ENCODE measurements at regions not wholly inside any gene's neighbourhood (a gene's known extent, or its start where the extent isn't known, plus 50 kb on each side); places are given as distances from the start of the nearest gene placed in this dataset.

DNA sequence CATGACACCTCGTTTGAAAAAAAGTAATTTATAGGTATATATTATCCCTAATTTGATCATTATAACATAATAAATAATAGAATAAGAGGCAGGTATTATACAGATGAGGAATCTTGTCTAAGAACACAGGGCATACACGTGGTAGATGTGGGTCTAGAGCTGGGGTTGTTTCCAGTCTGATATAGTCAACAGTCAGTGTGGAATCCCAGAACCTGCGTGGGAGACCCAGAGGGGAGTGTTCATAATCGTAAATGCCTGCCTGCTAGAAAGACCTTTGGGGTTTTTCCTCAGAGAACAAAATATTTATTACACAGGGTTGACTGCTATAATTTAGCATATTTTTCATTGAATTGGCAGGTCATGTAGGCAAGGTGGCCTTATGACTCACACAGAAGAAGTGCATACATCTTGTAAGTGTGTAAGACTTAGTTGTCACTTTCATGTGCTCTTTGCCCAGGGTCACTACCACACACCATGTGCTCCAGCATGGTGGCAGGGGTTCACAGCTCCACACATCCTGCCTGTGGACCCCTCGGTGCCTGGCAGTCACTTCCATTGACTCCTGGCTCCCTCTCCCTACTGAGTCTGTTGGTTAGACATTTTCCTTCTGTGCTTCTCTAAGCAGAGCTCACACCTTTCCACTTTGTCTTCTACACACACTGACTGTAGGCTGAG, 94.9 kb upstream of the IKZF1 start:
- DNase-seq (ENCODE audit: low read depth in 2 of 2), result no peak

GRCh38 chr7:50208378-50208982, 96.0 kb upstream of the IKZF1 start:
- no peak for DNase-seq (ENCODE audit: low read depth in 2 of 2)

DNA sequence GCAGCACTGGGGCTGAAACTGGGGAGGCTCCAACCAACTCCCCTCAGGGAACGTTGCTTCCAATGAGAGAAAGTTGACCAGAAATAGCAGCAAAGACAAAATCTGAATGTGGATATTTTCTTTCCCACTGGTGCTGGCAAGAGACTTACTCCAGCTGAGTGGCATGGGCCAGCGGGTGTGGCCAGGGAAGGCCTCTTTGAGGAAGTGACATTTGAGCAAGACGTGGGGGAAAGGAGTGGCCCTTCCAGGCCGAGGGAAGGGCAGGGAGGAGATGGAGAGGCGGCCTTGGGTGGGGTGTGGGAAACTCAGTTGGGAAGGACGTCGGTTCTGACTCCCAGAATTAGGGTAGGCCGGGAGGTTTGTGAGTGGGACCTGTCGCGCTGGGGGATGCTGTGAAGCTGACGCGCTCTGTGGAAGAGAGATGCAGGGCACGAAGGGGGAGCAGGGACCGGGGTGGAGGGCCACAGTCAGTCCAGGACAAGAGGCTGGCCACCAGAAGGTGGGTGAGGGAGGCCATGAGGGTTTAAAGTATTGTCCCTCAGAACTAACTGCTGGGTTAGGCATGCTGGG, 96.7 kb upstream of the IKZF1 start:
- no peak for DNase-seq (ENCODE audit: low read depth in 2 of 2)

GRCh38 chr7:50207251-50207564, 97.3 kb upstream of the IKZF1 start:
- DNase-seq (ENCODE audit: low read depth in 2 of 2), result no peak

DNA sequence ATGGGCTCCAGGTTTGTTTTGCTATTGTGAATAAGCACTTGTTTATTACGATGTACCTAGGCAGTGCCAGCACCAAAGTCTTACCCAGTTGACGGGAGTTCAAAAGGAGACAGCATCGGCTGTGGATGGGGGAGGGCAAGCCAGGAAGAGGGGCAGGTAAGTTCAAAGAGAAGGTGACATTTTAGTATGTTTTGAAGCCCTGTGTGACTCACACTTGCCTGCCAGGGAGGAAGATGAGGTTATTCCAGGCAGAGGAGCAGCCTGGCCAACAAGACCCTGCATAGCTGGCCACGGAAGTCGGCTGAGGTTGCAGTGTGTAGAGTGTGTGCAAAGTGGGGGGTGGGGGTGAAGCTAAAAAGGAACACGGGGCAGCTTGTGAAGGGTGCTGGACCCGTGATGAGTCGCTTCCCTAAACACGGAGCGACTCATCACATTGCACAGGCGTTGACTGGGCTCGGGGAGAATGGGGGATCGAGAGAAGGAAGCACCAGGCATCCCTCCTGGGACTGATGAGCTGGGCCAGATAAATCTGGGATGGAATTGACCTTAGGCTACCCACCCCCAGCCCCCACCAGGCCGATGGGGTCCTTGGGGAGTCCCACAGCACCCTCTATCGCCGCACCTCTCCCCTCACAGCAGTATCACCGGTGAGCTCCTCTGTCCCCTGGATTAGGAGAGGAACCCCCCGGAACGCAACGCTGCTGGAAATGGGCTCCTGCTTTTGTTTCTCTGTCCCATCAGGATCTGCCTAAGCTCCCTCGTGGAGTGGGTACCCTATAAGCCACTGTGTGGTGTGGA, 97.9 kb upstream of the IKZF1 start:
- peak; percentile 44 to 56 for DNase-seq (ENCODE audit: low read depth in 2 of 2)

- DNase-seq (ENCODE audit: low read depth in 2 of 2), result no peak
These were observed 99.5 kb upstream of the IKZF1 start for GRCh38 chr7:50205011-50205410.

GRCh38 chr7:50204581-50204980, 99.9 kb upstream of the IKZF1 start:
- no peak for DNase-seq (ENCODE audit: low read depth in 2 of 2)

- DNase-seq (ENCODE audit: low read depth in 2 of 2), result no peak
These were observed 101.0 kb upstream of the IKZF1 start for GRCh38 chr7:50203521-50203920.

GRCh38 chr7:50202052-50202555, 102.4 kb upstream of the IKZF1 start:
- DNase-seq (ENCODE audit: low read depth in 2 of 2), result no peak

DNA sequence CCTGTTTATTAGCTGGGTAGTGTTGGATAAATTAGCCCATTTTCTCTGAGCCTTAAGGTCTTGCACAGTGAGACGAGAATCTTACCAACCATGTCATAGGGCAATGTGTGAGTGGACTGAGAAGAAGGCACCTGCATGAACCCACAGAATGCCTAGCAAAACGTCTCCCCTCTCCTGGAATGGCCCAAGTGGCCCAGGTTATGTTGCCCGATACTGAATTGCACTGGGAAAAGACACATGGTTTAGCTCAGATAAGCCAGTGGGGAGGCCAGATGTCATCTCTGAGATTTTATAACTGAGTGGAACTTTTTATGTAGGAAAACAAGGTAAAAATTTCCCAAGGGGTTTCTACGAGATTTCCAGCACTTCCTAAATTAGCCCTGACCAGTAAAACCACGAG, 104.7 kb upstream of the IKZF1 start:
- DNase-seq (ENCODE audit: low read depth in 2 of 2), result no peak

- peak; percentile 55 to 66 for DNase-seq (ENCODE audit: low read depth in 2 of 2)
These were observed 104.5 kb upstream of the ZPBP start for GRCh38 chr7:50197549-50197948.

- DNase-seq (ENCODE audit: low read depth in 2 of 2), result no peak
These were observed 103.7 kb upstream of the ZPBP start for GRCh38 chr7:50196719-50197118.

DNA sequence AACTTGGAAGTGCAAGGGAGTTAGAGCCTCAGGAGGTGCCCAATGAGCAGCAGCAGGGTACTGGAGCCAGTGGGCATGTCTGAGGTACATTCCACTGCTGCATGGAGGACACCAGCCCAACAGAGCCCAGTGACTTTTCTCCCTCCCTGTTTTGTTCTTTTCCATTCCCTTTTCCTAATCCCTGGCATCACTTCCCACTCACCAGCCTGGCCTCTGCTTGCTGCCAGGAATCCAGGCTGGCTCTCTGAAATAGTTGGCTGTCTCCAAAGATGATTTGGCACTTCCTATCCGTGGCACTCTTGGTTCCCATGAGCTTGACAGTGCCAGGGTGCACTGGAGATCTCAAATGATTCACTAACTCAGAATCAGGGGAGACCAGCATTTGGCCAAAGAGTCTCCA, 97.7 kb upstream of the ZPBP start:
- no peak for DNase-seq (ENCODE audit: low read depth in 2 of 2)

DNA sequence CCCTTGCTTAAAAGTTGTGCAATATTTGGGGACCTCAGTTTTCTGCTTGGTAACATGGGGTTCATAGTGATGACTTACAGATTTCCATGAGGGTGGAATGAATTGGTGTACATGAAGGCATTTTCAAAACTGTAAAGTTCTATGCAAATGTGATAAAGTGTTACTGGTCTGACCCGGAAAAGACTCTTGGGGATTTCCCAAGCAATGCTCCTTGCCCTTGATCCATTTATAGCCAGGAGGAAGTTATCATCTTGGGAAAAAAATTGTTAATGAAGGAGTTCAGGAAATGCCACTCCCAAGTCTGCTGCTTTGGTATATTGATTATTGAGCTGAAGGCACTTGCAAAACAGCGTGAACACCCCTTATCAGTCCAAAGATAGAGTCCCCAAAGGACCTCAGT, 96.3 kb upstream of the ZPBP start:
- DNase-seq (ENCODE audit: low read depth in 2 of 2), result no peak

GRCh38 chr7:50185951-50186682, 93.1 kb upstream of the ZPBP start:
- DNase-seq (ENCODE audit: low read depth in 2 of 2), result no peak

DNA sequence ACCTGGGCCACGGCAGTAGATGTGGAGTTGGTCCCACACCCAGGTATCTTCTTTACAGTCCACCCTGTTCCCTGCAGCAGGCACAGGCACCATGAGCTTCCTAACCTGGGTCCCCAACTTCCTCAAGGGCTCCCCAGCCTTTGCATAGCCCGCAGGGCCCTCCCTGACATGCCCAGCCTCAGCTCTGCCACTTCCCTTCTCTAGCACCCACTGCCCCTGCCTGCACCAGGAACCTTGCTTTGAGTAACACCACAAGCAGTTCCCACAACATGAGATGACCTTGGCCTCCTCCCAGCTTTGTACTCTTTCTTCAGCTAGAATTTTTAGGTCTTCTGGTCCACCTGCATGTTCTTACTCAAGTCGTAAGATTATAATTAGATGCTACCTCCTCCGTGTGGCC, 92.2 kb upstream of the ZPBP start:
- no peak for DNase-seq (ENCODE audit: low read depth in 2 of 2)

- no peak for DNase-seq (ENCODE audit: low read depth in 2 of 2)
These were observed 91.4 kb upstream of the ZPBP start for GRCh38 chr7:50184271-50184990.

- no peak for DNase-seq (ENCODE audit: low read depth in 2 of 2)
These were observed 89.7 kb upstream of the ZPBP start for GRCh38 chr7:50182759-50183158.

DNA sequence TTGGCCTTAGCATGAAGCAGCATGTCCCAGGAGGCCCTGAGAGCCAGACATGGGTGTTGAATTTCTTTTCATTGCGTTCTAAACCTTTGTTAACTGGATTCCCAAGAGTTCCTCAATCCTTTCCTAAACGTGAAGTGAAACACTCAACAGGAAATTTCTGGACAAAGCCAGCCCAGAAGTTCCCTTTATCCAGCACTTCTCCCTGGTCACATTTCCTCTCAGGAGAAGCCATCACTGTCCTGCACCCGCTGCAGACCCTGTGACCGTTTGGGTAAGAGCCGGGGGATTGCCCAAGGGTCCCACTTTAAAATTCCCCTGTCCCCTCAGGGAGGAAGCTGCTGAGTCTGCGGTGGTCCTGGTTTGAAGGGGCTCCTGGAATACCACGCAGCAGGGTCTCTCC, 88.0 kb upstream of the ZPBP start:
- no peak for DNase-seq (ENCODE audit: low read depth in 2 of 2)

DNA sequence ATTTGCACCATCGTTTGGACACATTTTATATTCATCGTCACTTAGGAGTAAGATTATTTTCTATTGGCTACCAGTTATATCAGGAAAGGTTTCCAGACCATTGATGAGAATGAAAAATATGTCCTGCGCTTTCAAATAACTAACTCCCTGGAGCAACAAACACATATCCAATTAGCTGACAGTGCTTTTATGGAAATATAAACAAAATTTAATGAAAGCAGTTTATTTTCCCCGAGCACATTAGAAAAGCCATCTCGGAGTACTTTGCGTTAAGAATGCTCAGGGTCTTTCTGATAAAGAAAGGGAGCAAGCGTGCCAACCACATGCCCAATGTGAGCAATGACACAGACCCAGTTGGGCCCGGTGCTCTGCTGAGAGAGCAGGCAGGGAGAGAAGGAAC, 85.1 kb upstream of the ZPBP start:
- DNase-seq (ENCODE audit: low read depth in 2 of 2), result no peak

- no peak for DNase-seq (ENCODE audit: low read depth in 2 of 2)
These were observed 81.9 kb upstream of the ZPBP start for GRCh38 chr7:50174948-50175347.

Measured in activated CD4-positive, alpha-beta T cell treated with anti-CD3 and anti-CD28 coated beads for 24 hours (primary cell).